GM21619 (cell line): ENCODE measurements at regions not wholly inside any gene's neighbourhood (a gene's known extent, or its start where the extent isn't known, plus 50 kb on each side); places are given as distances from the start of the nearest gene placed in this dataset.

Experiments used
- ATAC-seq: cut with Tn5 transposase; IDR thresholded peaks from one replicate; pipeline ENCODE4 v1.9.1; 2021; ENCODE audit not compliant: unreplicated experiment

DNA sequence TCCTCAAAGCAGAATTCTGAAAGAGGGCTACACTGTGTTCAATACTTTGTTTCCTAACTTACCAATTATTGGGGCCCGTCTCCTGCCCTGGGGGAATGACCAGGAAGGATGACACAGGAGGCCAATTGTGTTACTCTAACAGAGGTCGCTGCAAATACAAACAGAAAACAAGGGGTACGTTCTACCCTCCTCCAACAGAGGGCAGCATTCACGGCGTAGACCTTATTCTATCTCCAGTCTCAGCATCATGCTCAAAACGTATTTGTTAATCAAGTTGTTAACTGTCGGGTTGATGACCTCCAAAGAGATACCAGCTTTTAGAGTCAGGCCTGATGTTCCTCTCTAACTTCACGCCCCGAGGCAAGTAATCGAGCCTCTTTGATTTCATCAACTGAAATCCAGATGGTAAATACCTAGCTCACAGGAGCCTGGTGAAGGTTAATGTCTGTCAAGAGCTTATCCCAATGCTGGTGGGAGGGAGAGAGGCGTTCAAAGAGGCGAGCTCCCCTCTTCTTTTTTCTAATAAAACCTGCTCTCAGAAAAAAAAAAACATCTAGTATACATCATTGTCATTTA is 181.0 kb upstream of the KCNIP4 start:
- ATAC-seq: no peak

DNA sequence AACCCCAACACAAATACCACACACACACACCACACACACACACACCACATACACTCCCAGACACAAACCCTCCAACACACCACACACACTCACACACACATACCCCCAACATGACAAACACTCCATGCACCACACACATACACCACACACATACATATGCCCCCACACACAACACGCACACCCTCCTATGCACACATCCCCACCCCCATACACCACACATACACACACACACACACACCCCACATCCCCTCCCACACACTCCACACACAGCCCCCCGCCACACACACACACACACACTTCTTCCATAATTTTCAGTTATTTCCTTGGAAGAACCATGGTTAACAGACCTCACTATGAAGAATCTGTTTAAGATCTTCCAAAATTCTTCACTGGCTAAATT is 173.5 kb upstream of the KCNIP4 start:
- ATAC-seq: no peak

DNA sequence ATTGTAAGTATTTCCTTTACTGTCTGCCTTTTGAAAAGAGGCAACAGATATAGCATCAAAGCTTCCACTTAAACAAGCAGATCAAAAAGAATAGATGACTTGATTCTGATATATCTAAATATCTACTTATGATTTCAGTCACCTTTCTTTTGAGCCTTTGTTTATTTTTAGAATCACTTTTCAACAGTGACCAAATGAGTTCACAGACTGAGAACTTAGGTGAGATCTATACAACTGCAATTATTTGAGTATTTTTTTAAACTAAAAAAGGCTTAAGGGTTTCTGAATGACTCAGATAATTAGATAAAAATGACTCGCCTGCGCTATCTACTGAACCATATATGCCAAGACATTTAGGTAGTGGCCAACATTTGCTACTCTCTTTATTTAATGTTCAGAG is 166.7 kb upstream of the KCNIP4 start:
- ATAC-seq: no peak

DNA sequence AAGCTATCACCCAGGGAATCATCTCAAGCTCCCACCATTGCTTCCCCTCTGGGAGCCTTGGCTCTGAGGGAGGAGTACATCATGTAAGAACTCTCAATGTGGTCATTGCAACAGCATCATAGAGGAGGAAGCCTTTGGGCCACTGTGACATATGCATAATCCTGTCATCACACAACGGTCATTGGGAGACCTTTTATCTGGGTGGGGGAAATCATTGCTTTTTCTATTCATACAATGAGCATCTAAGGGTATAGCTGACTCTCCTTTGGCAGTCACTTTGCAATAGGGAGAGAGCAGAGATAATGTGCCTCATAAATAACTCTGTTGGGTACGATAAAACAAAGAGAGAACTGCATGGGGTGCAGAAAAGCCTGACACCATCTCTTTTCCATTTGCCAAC is 155.2 kb upstream of the KCNIP4 start:
- no peak for ATAC-seq

DNA sequence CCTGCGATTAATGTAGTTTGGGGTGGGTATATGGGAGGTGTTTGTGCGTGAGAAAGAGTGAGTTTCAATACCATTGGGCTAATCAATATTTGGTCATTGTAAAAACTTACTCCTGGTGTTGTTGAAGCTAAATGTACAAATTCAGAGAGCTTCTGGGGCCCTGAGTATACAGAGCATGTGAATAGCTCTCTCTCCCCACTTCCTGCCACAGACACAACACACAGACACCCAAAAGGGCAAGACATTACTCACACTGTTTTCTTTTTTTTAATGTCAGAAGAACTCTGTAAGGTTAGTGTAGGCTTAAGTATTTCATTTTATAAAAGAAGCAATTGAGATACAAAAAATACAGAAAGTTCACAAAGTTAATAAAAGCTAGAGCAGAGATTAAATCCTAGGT is 151.3 kb upstream of the KCNIP4 start:
- no peak for ATAC-seq

DNA sequence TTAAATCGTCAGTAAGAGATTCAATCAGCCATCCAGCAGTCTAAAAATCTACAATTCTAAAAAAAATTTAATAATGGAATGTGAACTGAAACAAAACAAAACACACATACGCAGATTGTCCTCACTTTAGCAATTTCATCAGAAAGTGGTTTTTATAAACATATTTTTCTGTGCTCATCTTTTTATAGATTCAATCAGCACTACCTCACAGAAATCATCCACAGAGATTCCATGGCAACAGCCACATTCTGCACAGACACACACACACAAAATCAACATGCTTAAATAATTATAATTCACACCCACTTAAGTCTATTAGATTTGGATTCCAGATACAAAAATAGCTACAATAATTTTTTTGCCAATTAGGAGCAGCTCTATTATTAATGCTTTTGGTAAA is 149.0 kb upstream of the KCNIP4 start:
- no peak for ATAC-seq

DNA sequence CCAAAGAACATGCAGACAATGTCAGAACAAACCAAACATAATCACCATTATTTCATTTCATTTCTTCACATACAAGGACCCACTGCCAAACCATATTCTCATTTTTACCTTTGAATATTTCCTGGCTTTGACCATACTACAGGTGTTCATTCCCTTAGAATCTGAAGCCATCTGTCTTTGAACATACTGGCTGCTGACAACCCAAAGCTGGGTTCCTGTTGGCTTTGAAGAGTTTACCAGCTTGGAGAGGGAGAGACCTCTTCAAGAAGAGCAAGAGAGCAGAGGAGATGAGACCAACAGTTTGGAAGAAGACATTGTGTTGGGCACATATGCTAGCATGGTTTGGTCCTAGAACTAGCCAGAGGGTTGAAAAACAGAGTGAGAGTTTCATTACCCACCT is 145.6 kb upstream of the KCNIP4 start:
- no peak for ATAC-seq

DNA sequence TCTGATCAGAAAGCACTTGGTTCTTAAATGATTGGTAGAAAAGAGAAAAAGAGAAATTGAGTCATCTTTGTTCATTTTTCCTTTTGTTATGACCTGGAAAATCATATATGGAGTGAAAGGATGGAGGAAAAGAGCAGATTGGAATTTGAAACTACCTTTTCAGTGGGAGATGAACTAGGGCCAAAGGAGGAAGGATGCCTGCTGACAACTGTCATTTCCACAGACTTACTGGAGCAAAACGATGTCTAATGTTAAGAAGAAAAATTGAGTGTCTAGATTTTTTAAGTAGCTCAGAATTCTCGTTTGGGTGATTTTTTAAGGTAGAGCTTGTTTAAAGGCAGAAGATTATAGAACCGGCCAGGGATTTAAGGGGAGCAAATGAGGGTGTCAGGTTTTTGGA is 144.6 kb upstream of the KCNIP4 start:
- ATAC-seq: no peak

DNA sequence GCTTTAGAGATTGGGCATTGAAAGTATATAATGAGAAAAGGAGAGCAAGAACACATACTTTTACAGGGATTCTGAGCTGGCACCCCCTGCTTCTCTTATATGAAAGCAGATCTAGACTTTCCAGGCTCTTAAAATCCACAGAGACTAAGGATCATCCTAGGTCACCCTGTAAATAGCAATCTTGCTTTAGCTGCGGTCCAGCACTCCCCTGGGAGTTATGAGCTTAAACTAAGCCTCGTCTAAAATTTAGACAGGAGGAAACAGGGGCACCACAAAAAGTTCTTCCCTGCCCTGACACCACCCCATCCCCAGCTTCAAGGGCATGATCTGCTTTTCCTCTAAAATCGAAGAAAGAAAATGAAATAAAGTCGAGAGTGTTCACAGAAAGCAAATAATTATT is 143.3 kb upstream of the KCNIP4 start:
- ATAC-seq: no peak

DNA sequence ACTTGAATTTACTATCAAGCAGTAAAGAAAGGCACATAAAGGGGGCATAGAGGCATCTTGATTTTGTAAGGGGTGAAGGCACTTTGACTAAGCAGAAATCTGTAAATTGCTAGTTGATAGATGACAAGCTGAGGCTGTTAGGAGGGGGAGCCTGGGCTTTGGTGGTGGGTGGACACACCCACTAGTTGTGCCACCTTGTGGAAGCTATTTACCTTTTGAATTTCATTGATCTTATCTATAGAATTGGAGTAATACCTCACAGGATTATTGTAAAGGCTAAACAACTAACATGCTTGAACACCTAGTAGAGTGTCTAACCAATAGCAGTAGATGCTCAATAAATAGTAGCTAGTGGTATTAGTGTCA is 142.8 kb upstream of the KCNIP4 start:
- ATAC-seq: no peak

DNA sequence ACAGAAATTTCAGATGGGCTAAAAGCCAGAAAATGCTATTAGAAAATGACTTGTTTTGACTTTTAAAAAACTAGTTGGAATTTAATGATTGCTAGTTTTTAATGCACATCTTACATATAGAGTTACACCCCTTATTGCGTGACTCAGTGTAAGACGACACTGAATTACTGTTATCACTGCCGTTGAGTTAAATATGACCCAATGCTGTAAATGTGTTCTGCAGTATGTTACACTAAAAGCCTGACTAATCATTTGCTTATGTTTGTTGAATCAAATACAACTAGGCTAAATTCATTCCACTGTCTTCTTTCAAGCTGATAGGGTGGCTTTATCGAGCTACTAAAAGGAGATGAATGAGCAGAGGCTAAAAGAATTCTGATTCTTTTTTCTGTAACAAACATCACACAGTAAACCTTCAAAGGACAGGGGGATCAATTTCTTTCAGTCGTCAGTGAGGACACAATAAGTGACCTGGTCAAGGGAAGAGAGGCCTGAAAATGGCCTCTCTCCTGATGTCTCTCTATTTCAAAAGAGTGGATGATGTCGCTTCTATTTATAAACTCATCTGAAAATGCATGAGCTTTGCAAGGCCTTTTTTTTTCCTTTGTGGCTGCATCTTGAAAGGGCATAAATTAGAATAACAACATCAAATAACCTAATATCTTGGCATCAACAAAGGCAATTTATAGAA is 142.2 kb upstream of the KCNIP4 start:
- no peak for ATAC-seq

DNA sequence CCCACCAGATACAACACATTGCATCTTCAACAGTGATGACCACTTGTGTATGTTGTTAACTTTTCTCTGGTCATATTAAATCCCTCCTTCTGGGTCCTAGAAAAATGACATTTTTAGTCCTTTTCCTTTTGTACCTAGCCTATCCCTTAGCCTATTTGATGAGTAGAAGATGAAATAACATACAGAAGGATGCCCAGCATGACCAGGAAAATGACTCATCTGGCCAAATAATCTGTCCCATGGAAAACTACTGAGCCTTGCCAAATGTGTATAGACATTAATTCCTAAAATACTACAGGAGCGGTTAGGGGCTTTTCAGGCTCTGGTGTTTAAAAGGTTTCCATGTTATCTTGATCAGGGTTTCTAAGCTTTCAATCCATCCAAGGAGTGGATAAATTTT is 129.0 kb upstream of the KCNIP4 start:
- ATAC-seq: no peak

DNA sequence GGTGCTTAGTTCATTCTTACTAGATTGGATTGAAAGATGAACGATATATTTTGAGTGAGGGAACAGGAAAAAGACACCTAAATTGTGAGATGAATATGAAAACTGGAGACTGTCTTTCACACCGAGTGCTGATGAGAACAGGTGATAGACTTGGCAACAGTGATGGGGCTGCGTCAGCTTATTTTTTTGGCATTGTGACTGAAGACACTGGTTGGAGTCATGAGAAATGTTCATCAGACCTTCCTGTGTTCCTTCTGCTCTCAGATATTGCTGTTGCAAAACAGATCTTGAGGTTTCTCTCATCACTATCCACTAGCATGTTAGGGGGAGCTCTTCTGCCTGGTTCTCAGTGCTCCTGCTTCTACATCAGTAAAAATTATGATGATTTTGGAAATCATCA is 124.2 kb upstream of the KCNIP4 start:
- ATAC-seq: no peak

DNA sequence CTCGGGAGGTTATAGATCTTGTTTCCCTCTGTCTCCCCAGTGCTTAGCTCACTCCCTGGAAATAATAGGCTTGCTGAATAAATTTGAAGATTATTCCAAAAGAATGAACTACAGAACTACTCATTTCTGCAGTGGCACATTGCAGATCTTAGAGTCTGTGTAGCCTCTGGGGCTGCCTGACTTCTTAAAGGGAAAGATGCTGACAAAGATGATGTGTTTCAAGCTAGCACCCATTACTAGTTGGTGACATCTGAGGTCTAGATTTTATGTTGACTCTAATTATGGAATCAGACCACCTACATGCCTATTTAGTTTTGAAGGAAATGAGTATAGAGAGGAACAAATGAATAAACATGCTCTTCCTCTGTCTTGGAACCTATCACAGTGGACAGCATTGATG is 123.7 kb upstream of the KCNIP4 start:
- ATAC-seq: no peak

DNA sequence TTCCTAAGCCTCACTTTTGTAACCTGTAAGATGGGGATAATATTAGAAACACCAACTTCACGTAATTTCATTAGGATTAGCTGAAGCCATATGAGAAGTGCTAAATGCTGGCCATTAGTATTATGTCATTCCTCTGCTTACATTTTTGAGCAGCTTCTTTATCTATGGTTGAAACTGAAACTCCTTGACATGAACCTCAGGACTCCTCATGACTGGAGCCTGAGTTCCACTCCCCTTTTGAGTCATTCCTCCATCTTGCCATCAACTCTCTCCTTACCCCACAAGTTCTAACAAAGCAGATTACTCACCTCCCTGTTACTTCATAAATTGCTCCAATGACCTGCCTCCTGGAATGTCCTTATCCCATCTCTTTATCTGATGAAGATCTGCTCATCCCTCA is 123.2 kb upstream of the KCNIP4 start:
- ATAC-seq: peak; percentile 82

DNA sequence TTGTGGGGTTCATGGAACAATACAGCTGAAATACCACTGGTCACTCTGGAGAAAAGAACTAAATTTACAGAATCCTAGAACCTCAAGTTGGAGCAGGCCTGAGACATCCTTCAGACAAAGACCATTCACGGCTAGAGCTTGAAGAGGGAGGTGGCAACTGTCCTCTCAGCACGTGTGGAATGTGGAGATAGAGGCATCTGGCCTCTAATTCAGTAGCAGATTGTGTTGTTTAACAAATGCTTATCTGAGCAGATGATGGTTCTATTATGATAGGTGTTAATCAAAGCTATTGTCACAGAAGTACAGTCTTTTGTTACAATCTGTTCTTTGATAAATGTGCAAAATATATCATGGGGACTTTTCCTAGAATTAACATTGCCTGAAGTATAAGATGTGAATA is 121.7 kb upstream of the KCNIP4 start:
- no peak for ATAC-seq

DNA sequence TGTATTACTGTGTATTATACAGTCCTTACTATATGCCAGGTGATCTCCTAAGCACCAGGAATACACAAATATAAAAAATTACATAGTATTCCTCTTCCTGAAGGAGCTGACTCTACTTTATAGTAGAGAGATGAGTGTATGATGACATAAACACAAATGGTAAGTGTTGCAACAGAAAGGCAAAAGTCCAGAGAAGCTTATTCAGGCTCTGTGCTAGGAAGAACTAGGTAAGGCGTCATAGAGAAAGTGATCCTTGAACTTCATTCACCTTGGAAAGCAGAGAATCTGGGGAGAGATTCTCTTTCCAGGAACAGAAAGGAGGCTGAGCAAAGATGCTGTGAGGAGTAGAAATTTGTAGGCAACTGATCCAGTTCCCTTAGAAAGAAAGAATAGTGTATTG is 115.0 kb upstream of the KCNIP4 start:
- ATAC-seq: no peak

DNA sequence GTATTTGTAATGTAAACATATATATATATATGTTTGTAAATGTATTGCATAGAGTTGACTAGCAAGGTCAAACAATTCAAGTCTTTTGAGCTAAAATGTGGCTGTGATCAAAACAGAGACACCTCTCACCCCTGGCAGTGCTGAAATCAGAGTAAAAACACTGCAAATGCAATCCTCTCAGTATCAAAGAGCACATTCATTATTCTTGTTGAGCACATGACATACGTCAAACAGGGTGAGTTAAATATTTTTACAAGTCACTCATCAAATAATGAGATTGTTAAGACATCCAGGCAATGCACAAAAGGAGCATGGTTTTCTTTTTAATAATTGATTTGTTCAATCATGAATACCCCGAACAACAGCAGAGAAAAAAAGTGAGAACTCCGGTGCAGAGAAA is 114.1 kb upstream of the KCNIP4 start:
- no peak for ATAC-seq

DNA sequence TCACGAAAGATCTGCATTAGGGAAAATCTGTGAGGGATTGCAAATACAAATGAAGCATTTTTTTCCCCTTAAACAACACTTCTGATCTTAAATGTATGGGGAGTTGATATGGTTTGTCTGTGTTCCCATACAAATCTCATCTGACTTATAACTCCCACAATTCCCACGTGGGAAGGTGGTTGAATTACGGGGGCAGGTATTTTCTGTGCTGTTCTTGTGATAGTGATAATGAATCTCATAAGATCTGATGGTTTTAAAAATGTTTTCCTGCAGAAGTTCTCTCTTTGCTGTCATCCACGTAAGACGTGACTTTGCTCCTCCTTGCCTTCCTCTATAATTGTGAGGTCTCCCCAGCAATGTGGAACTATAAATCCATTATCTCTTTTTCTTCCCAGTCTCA is 107.4 kb upstream of the KCNIP4 start:
- no peak for ATAC-seq

DNA sequence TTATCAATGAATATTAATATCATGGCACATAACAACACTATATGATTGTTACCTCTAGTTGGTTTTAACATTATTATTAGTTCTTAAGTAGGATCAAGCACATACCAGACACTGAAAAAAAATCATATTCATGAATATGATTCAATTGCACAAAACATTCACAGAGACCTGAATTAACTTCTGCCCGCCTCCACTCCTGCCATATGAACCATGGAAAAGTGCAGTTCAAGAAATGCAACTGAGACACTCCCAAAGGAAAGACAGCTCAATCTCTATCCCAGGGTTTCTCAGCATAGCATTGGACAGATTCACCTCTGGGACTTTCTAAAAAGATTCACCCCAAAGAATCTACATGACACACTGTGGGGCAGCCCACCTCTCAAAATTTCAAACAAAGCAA is 103.5 kb upstream of the KCNIP4 start:
- no peak for ATAC-seq

DNA sequence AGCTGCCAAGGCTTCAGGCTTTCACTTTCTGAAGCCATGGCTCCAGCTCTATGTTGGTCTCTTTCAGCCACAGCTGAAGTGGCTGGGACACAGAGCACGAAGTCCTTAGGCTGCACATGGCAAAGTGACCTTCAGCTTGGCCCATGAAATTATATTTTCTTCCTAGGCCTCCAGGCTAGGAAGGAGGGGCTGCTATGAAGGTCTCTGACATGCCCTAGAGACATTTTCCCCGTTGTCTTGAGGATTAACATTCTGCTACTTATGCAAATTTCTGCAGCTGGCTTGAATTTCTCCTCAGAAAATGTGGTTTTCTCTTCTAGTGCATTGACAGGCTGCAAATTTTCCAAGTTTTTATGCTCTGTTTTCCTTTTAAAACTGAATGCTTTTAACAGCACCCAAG is 99.8 kb upstream of the KCNIP4 start:
- ATAC-seq: no peak

DNA sequence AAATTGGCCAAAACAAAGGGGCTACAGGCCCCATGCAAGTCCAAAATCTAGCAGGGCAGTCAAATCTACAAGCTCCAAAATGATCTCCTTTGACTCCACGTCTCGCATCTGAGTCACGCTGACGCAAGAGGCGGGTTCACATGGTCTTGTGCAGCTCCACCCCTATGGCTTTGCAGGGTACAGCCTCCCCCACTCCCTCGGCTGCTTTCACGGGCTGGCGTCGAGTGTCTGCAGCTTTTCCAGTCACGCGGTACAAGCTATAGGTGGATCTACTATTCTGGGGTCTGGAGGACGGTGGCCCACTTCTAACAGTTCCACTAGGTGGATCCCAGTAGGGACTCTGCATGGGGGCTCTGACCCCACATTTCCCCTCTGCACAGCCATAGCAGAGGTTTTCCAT is 99.2 kb upstream of the KCNIP4 start:
- ATAC-seq: no peak

DNA sequence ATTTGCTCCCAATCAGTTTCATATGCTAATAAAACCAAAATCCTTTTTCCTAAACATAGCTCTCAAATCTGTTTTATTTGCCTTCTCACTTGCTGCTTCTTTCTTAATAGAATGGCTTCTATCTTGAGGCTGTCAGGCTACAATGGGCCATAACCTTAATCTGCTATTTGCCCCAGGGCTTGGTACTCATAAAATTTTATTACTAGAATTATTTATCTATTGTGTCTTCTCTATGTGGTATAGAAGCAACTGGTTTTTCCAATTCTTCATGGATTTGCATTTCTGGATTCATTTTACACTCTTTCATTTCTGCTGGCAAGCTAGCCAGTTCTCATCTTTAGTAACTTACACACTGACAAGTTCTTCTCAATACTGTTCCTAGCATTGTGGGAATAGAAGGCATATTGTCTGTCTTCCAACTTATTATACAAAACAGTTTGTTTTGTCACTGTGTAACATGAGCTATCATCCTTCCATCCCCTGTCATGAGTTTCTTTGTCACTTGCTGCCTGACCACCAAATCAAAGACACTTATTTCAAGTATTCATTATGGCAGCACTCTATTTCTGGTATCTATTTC is 96.6 kb upstream of the KCNIP4 start:
- ATAC-seq: no peak
